Left lung (tissue), 4 donors: ENCODE measurements at regions not wholly inside any gene's neighbourhood (a gene's known extent, or its start where the extent isn't known, plus 50 kb on each side); places are given as distances from the start of the nearest gene placed in this dataset.

Source experiments
- ATAC-seq: fragments of 200-7000 bp; cut with Tn5 transposase; one replicate; pipeline ENCODE4 v1.9.1; 2020; ENCODE audit warnings: moderate library complexity
- DNase-seq, 4 donors: peaks; one replicate each; pipeline ENCODE4 v3.0.0-alpha.2; 2013 to 2020
- H3K27ac ChIP-seq, 2 donors: fragments of 200-600 bp; sonication (generic) in 1 of 2; one replicate each; pipeline versions ENCODE4 v1.5.0 to v1.8.0; 2020 to 2021
- H3K27me3 ChIP-seq, 2 donors: fragments of 200-600 bp; sonication (generic) in 1 of 2; one replicate each; pipeline versions ENCODE4 v1.5.0 to v1.8.0; 2020 to 2021
- H3K36me3 ChIP-seq, 2 donors: fragments of 200-600 bp; sonication (generic) in 1 of 2; one replicate each; pipeline versions ENCODE4 v1.5.0 to v1.8.0; 2020 to 2021
- H3K4me1 ChIP-seq, 2 donors: fragments of 200-600 bp; one replicate each; pipeline ENCODE4 v1.8.0; 2021
- H3K4me3 ChIP-seq, 2 donors: fragments of 200-600 bp; sonication (generic) in 1 of 2; one replicate each; pipeline versions ENCODE4 v1.5.0 to v1.8.0; 2020 to 2021; ENCODE audit warnings: mild to moderate bottlenecking in 1 of 2
- H3K9me3 ChIP-seq, 2 donors: fragments of 200-600 bp; sonication (generic) in 1 of 2; one replicate each; pipeline versions ENCODE4 v1.5.0 to v1.8.0; 2020 to 2021
- intact Hi-C, 2 donors: fragments of 100-400 bp; cut with DNase I; formaldehyde crosslinking; loops; one replicate each; pipeline versions ENCODE4 v1.11.2 to v1.14.2; 2022
- TF ChIP-seq, protein P1 (sequence below), 2 donors: fragments of 200-600 bp; sonication (generic) in 1 of 2; IDR thresholded peaks; one replicate each; pipeline versions ENCODE4 v1.5.0 to v1.8.0; 2021; ENCODE audit warnings: antibody characterized with exemption in 2 of 2
- donor health status: DM: no; HTN: yes; CAD: no.
- donor health status: DM: no; HTN: no; CAD: no.

DNA sequence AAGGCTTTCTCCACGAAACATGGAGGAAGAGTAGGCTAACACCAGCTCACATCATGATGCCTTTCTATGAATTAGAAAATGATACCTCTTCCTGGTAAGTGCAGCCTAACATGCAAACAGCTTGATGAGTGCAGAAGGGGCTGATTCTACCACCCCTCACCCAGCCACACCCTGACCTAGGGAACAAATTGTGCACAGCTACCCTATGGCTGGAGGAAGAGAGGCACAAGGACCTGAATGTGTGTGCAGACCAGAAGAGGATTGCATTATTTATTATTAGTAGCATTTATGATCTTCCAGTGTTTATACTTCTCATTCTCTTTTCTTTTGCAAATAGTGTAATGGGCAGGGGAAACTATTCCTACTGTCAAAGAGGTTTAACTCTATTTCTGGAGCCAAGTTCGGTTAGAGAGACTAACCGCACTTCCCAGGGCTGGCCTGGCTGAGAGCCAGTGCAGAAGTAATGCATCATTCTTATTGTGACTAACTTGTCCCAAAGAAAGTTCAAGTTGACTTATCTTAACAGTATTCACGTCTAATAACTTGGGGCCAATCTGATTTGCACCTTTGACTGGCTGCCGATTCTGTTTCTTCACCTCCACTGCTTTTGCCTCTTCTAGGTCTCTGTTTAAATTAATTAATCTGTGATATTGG is 237.5 kb downstream of the CD83 start:
- Histone ChIP-seq H3K9me3 (peaks cover 0 to 6% of the 10 kb centered on the region in 2 donors), H3K36me3 (no peaks in the 10 kb centered on the region), H3K4me3 (no peak overlapping the region), H3K27me3 (no peaks in the 10 kb centered on the region), H3K27ac (no peak overlapping the region), H3K4me1 (peaks cover 5 to 12% of the 10 kb centered on the region in 2 donors)
- intact Hi-C loops: no loop called here
- DNase-seq (peak in 3 of 4 donors; percentile 15 to 66 (median 49)), ATAC-seq (peak; percentile 62)
- TF ChIP-seq, protein P1, sequence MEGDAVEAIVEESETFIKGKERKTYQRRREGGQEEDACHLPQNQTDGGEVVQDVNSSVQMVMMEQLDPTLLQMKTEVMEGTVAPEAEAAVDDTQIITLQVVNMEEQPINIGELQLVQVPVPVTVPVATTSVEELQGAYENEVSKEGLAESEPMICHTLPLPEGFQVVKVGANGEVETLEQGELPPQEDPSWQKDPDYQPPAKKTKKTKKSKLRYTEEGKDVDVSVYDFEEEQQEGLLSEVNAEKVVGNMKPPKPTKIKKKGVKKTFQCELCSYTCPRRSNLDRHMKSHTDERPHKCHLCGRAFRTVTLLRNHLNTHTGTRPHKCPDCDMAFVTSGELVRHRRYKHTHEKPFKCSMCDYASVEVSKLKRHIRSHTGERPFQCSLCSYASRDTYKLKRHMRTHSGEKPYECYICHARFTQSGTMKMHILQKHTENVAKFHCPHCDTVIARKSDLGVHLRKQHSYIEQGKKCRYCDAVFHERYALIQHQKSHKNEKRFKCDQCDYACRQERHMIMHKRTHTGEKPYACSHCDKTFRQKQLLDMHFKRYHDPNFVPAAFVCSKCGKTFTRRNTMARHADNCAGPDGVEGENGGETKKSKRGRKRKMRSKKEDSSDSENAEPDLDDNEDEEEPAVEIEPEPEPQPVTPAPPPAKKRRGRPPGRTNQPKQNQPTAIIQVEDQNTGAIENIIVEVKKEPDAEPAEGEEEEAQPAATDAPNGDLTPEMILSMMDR (IDR thresholded peaks at IDR 0.05): no peak

DNA sequence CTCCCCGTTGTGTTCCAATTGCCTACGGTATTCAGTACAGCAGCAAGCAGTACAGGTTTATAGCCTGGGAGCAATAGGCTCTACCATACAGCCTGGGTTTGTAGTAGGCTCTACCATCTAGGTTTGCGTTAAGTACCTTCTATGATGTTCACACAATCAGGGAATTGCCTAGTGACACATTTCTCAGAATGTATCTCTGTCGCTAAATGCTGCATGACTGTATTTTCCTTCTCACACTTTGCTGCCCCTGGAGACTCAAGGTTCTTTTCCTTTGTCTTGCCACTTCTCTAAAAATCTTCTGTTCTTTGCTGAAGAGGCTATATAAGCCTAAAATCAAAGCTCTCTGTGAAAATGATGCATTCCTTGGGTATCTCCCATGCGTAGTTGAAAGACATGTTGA is 241.9 kb downstream of the CD83 start:
- no peaks in the 10 kb centered on the region for H3K36me3 ChIP-seq
- TF ChIP-seq, protein P1 (IDR thresholded peaks at IDR 0.05): no peak
- intact Hi-C loops: no loop called here
- ATAC-seq: no peak
- no peak for DNase-seq
- peaks cover 5 to 12% of the 10 kb centered on the region in 2 donors for H3K4me1 ChIP-seq
- no peak overlapping the region for H3K27ac ChIP-seq
- no peaks in the 10 kb centered on the region for H3K27me3 ChIP-seq
- no peak overlapping the region for H3K4me3 ChIP-seq
- H3K9me3 ChIP-seq: no peaks in the 10 kb centered on the region

GRCh38 chr6:14360565-14360964 is 243.0 kb downstream of the CD83 start:
- intact Hi-C loops: no loop called here
- Histone ChIP-seq H3K27ac (no peak overlapping the region), H3K9me3 (no peaks in the 10 kb centered on the region), H3K36me3 (no peaks in the 10 kb centered on the region), H3K4me1 (peaks cover 0 to under 1% of the 10 kb centered on the region in 2 donors), H3K27me3 (no peaks in the 10 kb centered on the region), H3K4me3 (no peak overlapping the region)
- DNase-seq (no peak), ATAC-seq (no peak)
- TF ChIP-seq, protein P1 (IDR thresholded peaks at IDR 0.05): no peak

DNA sequence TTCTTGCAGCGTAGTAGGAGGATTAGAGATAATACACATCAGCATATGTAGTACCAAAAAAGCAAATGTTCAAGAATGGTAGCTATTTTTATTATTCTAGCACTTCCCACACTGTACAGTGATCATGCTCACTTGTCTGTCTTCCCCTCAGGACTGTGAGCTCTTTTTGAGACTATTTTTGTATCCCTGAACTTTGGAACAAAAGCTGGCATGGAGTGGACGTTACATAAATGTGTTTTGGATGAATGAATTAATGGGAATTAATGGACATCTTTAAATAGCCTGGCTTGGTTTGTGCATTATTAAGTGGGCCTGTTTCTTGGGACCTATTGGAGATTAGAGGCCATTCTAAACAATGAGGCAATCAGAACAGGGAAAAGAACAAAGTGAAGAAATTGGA is 243.7 kb downstream of the CD83 start:
- H3K27ac ChIP-seq: no peak overlapping the region
- TF ChIP-seq, protein P1 (IDR thresholded peaks at IDR 0.05): no peak
- H3K9me3 ChIP-seq: no peaks in the 10 kb centered on the region
- H3K4me3 ChIP-seq: no peak overlapping the region
- no peaks in the 10 kb centered on the region for H3K27me3 ChIP-seq
- no peaks in the 10 kb centered on the region for H3K4me1 ChIP-seq
- intact Hi-C loops: no loop called here
- H3K36me3 ChIP-seq: no peaks in the 10 kb centered on the region
- DNase-seq: no peak
- ATAC-seq: no peak

DNA sequence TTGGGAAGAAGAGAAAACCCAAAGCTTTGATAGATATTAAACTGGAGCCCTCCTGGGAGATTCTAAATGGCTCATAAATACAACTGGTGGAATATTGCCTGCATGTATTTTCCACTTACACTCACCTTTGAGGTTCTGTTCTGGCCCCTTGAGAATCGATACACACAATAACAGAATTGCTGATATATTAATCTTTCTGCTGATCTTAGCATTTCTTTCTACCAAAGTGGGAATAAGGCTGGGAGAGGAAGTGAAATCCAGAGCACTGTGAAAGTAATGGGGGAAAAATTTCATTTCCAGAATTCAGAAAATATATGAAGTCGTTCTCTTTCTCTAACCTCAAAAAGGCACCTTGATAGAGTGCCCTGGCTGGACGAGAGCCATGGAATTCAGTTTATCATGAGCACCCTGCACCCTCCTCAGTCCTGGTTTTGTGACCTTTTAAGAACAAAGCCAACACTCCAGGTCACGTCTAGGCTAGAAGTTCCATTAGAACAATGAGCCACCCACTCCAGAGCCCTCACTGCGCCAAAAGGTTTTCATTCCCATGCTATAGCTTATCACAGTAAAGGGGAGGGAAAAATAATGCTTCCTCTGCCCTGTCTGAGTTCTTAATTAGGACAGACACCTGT is 244.5 kb downstream of the CD83 start:
- TF ChIP-seq, protein P1 (IDR thresholded peaks at IDR 0.05): no peak
- Histone ChIP-seq H3K9me3 (no peaks in the 10 kb centered on the region), H3K27ac (no peak overlapping the region), H3K36me3 (no peaks in the 10 kb centered on the region), H3K4me3 (no peak overlapping the region), H3K27me3 (no peaks in the 10 kb centered on the region), H3K4me1 (no peaks in the 10 kb centered on the region)
- intact Hi-C loops: no loop called here
- DNase-seq: peak in 1 of 4 donors; percentile 49
- ATAC-seq: peak; percentile 90
